ENCODE measurements at regions not wholly inside any gene's neighbourhood (a gene's known extent, or its start where the extent isn't known, plus 50 kb on each side); places are given as distances from the start of the nearest gene placed in this dataset.
"Not testable (repeated sequence)": the region's sequence is repeated elsewhere in the genome, so short reads cannot be mapped to it uniquely, and the experiment has no call there.

DNA sequence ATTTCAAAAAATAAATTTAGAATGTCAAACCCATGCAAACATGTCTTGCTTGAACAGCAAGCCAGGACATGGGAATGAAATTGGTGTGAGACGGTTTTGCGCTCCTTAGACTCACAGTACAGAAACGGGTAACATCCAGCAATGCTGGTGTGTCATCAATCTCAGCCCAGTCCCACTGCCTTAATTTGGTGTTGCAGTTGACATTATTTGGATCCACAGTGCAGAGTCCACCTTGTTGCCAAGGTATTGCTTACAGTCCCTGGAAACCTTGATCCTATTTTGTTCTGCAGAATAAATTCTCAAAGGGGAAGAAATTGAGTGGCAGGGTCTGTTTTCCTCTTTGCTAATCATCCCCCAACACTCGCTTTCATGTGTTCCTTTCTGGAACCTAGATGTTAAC is 311.6 kb upstream of the MON1B start:
- Mint-ChIP-seq H3K27me3 (ENCODE audit: insufficient read depth) (no peaks in the 10 kb centered on the region), H3K27ac (no peak overlapping the region), H3K36me3 (ENCODE audit: low read depth) (no peaks in the 10 kb centered on the region), H3K4me3 (no peak overlapping the region), H3K9me3 (no peaks in the 10 kb centered on the region), H3K4me1 (no peaks in the 10 kb centered on the region)
- Histone ChIP-seq H3K4me3 (ENCODE audit: low read length) (no peak overlapping the region), H3K36me3 (ENCODE audit: control insufficient read depth, insufficient read depth, low read length) (no peaks in the 10 kb centered on the region), H3K27me3 (ENCODE audit: control insufficient read depth, insufficient read depth, low read length, poor library complexity, severe bottlenecking) (no peaks in the 10 kb centered on the region), H3K9ac (ENCODE audit: extremely low read depth, low read length, poor library complexity, severe bottlenecking) (no peak overlapping the region), H3K27ac (ENCODE audit: low read depth, low read length) (no peak overlapping the region), H3K9me3 (ENCODE audit: control insufficient read depth, low read length) (no peaks in the 10 kb centered on the region), H3K4me1 (ENCODE audit: control insufficient read depth, insufficient read depth, low read length) (no peaks in the 10 kb centered on the region)
- no peak for TF ChIP-seq CTCF (conservative IDR thresholded peaks at IDR 0.05)
- DNase-seq = no peak
- 94 to 100% methylated on average over 3 of the region's 4 CpGs for WGBS, 2 experiments (ENCODE audit: insufficient coverage in 1 of 2, insufficient read length in 1 of 2)

DNA sequence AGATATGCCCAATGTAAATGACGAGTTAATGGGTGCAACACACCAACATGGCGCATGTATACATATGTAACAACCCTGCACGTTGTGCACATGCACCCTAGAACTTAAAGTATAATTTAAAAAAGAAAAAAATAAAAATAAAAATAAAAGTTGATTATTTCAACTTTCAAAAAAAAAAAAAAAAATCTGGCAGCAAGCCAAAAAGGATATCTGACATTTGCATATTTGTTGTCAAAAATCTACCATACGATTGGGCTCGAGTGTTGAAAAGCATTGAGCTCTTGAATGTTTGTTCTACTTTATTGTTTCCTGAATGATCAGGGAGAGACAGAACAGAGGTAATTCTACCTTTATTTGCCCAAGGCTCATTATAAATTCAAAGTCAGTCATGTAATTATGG is 310.5 kb upstream of the MON1B start:
- not testable (repeated sequence) for H3K9ac ChIP-seq (ENCODE audit: extremely low read depth, low read length, poor library complexity, severe bottlenecking); H3K4me1 ChIP-seq (ENCODE audit: control insufficient read depth, insufficient read depth, low read length); H3K4me3 Mint-ChIP-seq; H3K27ac ChIP-seq (ENCODE audit: low read depth, low read length); H3K27me3 Mint-ChIP-seq (ENCODE audit: insufficient read depth); H3K36me3 ChIP-seq (ENCODE audit: control insufficient read depth, insufficient read depth, low read length); H3K4me1 Mint-ChIP-seq; H3K9me3 Mint-ChIP-seq; H3K9me3 ChIP-seq (ENCODE audit: control insufficient read depth, low read length); DNase-seq; H3K4me3 ChIP-seq (ENCODE audit: low read length); H3K36me3 Mint-ChIP-seq (ENCODE audit: low read depth); H3K27ac Mint-ChIP-seq; H3K27me3 ChIP-seq (ENCODE audit: control insufficient read depth, insufficient read depth, low read length, poor library complexity, severe bottlenecking)
- WGBS, 2 experiments (ENCODE audit: insufficient coverage in 1 of 2, insufficient read length in 1 of 2) = 90 to 98% methylated on average over 2 to 4 of the region's 5 CpGs

- H3K27ac Mint-ChIP-seq = no peak overlapping the region
- Histone ChIP-seq H3K9me3 (ENCODE audit: control insufficient read depth, low read length) (no peaks in the 10 kb centered on the region), H3K27ac (ENCODE audit: low read depth, low read length) (no peak overlapping the region), H3K4me3 (ENCODE audit: low read length) (no peak overlapping the region), H3K4me1 (ENCODE audit: control insufficient read depth, insufficient read depth, low read length) (no peaks in the 10 kb centered on the region), H3K36me3 (ENCODE audit: control insufficient read depth, insufficient read depth, low read length) (no peaks in the 10 kb centered on the region), H3K27me3 (ENCODE audit: control insufficient read depth, insufficient read depth, low read length, poor library complexity, severe bottlenecking) (no peaks in the 10 kb centered on the region), H3K9ac (ENCODE audit: extremely low read depth, low read length, poor library complexity, severe bottlenecking) (no peak overlapping the region)
- no peak for TF ChIP-seq CTCF (conservative IDR thresholded peaks at IDR 0.05)
- H3K27me3 Mint-ChIP-seq (ENCODE audit: insufficient read depth) = no peaks in the 10 kb centered on the region
- WGBS, 2 experiments (ENCODE audit: insufficient coverage in 1 of 2, insufficient read length in 1 of 2) = 81 to 100% methylated on average over 2 of the region's 2 CpGs
- no peaks in the 10 kb centered on the region for H3K4me1 Mint-ChIP-seq
- H3K4me3 Mint-ChIP-seq = no peak overlapping the region
- no peak for DNase-seq
- H3K9me3 Mint-ChIP-seq = no peaks in the 10 kb centered on the region
- H3K36me3 Mint-ChIP-seq (ENCODE audit: low read depth) = no peaks in the 10 kb centered on the region
These were observed 308.9 kb upstream of the MON1B start for GRCh38 chr16:76882105-76882504.

DNA sequence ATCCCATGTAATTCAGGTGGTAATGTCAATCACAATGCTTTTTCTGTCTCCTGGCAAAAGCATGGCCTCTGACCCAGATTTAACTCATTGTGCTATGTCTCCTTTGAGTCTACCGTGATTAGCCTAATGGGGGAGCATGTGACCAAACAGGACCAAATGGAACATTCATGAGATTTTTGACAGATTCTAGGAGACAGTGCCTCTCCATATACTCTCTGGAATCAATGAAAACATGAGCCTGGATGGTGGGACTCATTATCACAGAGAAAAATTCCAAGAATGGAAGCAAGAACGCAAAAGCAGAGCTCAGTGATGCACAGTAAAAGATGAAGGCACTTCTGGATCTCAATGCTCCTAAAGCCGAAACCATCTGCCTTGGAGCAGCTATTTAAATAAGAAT is 307.9 kb upstream of the MON1B start:
- no peaks in the 10 kb centered on the region for H3K36me3 ChIP-seq (ENCODE audit: control insufficient read depth, insufficient read depth, low read length)
- H3K9ac ChIP-seq (ENCODE audit: extremely low read depth, low read length, poor library complexity, severe bottlenecking) = no peak overlapping the region
- Mint-ChIP-seq H3K9me3 (no peaks in the 10 kb centered on the region), H3K4me3 (no peak overlapping the region), H3K27ac (no peak overlapping the region), H3K4me1 (no peaks in the 10 kb centered on the region), H3K27me3 (ENCODE audit: insufficient read depth) (no peaks in the 10 kb centered on the region), H3K36me3 (ENCODE audit: low read depth) (no peaks in the 10 kb centered on the region)
- H3K4me1 ChIP-seq (ENCODE audit: control insufficient read depth, insufficient read depth, low read length) = no peaks in the 10 kb centered on the region
- no peak overlapping the region for H3K27ac ChIP-seq (ENCODE audit: low read depth, low read length)
- no peak overlapping the region for H3K4me3 ChIP-seq (ENCODE audit: low read length)
- no peaks in the 10 kb centered on the region for H3K27me3 ChIP-seq (ENCODE audit: control insufficient read depth, insufficient read depth, low read length, poor library complexity, severe bottlenecking)
- WGBS, 2 experiments (ENCODE audit: insufficient coverage in 1 of 2, insufficient read length in 1 of 2) = 93 to 96% methylated on average over 3 of the region's 3 CpGs
- TF ChIP-seq CTCF (conservative IDR thresholded peaks at IDR 0.05) = no peak
- H3K9me3 ChIP-seq (ENCODE audit: control insufficient read depth, low read length) = no peaks in the 10 kb centered on the region
- DNase-seq = no peak
